Breast epithelium (tissue), 3 donors: ENCODE measurements at regions not wholly inside any gene's neighbourhood (a gene's known extent, or its start where the extent isn't known, plus 50 kb on each side); places are given as distances from the start of the nearest gene placed in this dataset.

ENCODE experiments used
- CTCF ChIP-seq, 3 donors: fragments of 450-650 bp; IDR thresholded peaks; one replicate each; pipeline ENCODE4 v1.5.1; 2016 to 2017; ENCODE audit warnings: antibody characterized with exemption in 3 of 3, mild to moderate bottlenecking in 3 of 3, moderate library complexity in 3 of 3
- POLR2A ChIP-seq: fragments of 450-650 bp; IDR thresholded peaks from one replicate; pipeline ENCODE4 v1.6.1; 2016; ENCODE audit warnings: antibody characterized with exemption, mild to moderate bottlenecking, moderate library complexity
- POLR2AphosphoS5 ChIP-seq, 3 donors: sonication (generic); formaldehyde crosslinking; IDR thresholded peaks; one replicate each; pipeline ENCODE4 v1.6.1; 2017; ENCODE audit warnings: antibody characterized with exemption in 3 of 3

- TF ChIP-seq POLR2A (no peak), POLR2AphosphoS5 (IDR thresholded peaks at IDR 0.05) (no peak), CTCF (IDR thresholded peaks at IDR 0.05) (no peak)
Measured at GRCh38 chr16:79272141-79272577, 328.4 kb downstream of the MAF start.
